Peyer's patch (tissue), 4 donors: ENCODE measurements at regions not wholly inside any gene's neighbourhood (a gene's known extent, or its start where the extent isn't known, plus 50 kb on each side); places are given as distances from the start of the nearest gene placed in this dataset.

Experiments
- CTCF ChIP-seq, 6 experiments: fragments of 450-650 bp in 4 of 6; fragments of 200-600 bp in 2 of 6; sonication (generic) in 1 of 6; IDR thresholded peaks; one replicate each; pipeline ENCODE4 v1.5.1; 2017 to 2019; ENCODE audit warnings: antibody characterized with exemption in 6 of 6, mild to moderate bottlenecking in 3 of 6, moderate library complexity in 1 of 6
- POLR2A ChIP-seq, 2 donors: fragments of 450-650 bp; IDR thresholded peaks; one replicate each; pipeline ENCODE4 v1.5.1; 2017; ENCODE audit warnings: antibody characterized with exemption in 2 of 2, mild to moderate bottlenecking in 2 of 2, moderate library complexity in 2 of 2

DNA sequence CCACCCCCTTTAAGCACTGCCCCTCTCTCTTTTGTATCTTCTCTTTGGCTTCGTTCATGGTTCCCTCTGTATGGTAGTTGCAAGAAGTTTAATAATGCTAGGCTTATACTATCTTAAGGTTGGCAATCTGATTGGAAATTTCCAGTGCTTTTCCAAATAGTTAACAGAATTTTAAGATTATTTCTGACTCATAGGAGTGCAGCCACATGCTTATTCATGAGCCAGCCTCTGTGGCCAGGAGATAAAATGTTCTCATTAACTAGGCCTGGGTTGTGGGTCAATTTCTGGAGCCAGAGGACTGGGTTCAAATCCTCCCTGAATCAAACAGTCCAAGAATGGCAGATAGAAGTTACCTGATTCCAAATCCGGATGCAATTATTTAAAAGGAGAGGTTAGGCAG, 103.1 kb downstream of the ATP6V1G3 start:
- no peak for TF ChIP-seq CTCF (IDR thresholded peaks at IDR 0.05)
- no peak for TF ChIP-seq POLR2A (IDR thresholded peaks at IDR 0.05)
